Astrocyte of the cerebellum (primary cell): ENCODE measurements at regions not wholly inside any gene's neighbourhood (a gene's known extent, or its start where the extent isn't known, plus 50 kb on each side); places are given as distances from the start of the nearest gene placed in this dataset.

Experiments
- DNase-seq: peaks from one replicate; pipeline ENCODE4 v3.0.0-alpha.2; 2011; ENCODE audit warnings: low read depth
- H3K4me3 ChIP-seq: 2 replicates; pipeline ENCODE4 v1.5.1; 2011; ENCODE audit warnings: mild to moderate bottlenecking, low read depth, low read length, moderate library complexity
- in situ Hi-C: cut with HindIII; loops from 2 replicates; pipeline ENCODE4 v1.10.0; 2017; ENCODE audit warnings: low sequenced_read_pairs
- TF ChIP-seq, protein P1 (sequence below): IDR thresholded peaks from 2 replicates; pipeline ENCODE4 v1.5.1; 2012; ENCODE audit warnings: low read length, low read depth, moderate library complexity, mild to moderate bottlenecking; ENCODE audit errors: missing control alignments

DNA sequence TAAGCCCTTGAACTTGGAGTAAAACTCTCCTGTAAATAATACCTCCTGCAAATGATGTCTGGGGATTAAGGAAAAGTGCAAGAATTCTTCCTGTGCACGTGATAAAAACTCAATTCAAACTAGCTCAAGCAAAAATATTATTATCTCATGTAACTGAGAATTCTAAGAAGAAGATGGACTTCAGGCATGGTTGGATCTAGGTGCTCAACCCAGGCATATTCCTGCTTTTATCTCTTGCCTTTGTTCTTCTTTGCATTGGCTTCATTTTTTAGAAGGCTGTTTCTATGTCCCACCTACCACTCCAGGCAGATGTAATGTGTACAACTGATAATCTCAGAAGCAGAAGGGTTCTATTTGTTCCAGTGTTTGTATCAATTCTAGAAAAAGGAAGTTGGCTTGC is 95.8 kb downstream of the DACT2 start:
- in situ Hi-C loops = no loop called here
- TF ChIP-seq, protein P1, sequence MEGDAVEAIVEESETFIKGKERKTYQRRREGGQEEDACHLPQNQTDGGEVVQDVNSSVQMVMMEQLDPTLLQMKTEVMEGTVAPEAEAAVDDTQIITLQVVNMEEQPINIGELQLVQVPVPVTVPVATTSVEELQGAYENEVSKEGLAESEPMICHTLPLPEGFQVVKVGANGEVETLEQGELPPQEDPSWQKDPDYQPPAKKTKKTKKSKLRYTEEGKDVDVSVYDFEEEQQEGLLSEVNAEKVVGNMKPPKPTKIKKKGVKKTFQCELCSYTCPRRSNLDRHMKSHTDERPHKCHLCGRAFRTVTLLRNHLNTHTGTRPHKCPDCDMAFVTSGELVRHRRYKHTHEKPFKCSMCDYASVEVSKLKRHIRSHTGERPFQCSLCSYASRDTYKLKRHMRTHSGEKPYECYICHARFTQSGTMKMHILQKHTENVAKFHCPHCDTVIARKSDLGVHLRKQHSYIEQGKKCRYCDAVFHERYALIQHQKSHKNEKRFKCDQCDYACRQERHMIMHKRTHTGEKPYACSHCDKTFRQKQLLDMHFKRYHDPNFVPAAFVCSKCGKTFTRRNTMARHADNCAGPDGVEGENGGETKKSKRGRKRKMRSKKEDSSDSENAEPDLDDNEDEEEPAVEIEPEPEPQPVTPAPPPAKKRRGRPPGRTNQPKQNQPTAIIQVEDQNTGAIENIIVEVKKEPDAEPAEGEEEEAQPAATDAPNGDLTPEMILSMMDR = no peak
- no peak overlapping the region for H3K4me3 ChIP-seq
- no peak for DNase-seq

DNA sequence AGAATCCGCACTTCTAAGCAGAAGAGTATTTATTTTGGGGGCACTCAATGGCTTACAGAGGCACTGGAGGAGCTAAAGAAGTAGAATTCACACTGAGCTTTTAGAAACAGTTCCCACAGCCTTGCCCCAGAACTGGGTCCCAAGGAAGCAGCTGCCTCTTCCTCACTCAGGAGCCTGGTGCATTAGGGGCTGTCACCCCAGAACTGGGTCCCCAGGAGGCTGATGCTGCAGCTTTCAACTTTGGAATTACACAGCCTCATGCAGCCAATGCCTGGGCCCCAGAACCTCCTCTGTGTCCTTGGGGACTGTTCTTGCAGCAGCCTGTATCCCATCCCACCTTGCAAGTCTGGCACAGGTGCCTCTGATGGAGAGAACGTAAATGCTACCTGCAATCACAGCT is 96.4 kb downstream of the DACT2 start:
- DNase-seq = no peak
- in situ Hi-C loops = no loop called here
- no peak overlapping the region for H3K4me3 ChIP-seq
- TF ChIP-seq, protein P1 = no peak

DNA sequence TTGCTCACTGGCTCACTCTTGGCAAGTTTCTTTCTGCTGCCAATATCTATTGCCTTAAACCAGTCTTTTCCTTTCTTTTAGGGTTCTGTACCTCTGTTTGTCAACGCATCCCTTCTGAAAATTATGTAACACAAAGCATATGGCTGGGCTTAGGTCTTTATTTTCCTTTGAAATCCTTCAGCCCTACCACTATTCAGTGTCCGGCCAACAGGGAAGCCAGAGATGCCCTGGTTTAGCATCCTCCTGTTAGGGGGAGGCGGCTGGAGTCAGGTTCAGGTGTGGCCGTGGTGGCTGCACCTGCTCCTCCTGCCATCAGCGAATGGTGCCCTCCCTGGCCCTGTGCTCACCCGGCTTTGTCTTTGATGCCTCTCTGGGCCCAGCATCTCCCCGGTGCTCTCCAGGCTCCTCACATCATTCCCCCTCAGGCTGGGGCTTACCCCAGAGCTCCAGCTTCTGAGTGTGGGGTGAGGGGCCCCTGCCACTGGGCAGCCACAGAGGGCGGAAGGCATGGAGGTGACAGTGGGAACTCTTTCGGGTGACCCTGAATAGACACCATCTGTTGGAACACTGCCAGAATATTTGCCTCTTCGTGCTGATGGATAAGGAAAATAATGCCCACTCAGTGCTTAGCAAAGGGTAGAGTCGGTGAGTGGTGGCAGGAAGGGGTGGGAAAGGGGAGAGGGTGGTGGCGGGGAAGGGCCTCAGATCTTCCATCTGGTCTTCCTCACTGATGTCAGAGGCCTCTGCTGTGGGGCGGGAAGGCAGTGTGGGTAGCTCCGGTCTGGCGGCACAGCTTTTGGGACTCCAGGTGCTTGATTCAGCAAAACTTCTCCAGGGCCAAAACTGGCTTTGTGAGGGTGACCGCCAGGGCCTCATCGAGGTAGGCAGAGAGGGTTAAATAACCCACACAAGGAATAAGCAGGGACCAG is 97.2 kb downstream of the DACT2 start:
- in situ Hi-C loops = no loop called here
- DNase-seq = no peak
- TF ChIP-seq, protein P1 = no peak
- no peak overlapping the region for H3K4me3 ChIP-seq

DNA sequence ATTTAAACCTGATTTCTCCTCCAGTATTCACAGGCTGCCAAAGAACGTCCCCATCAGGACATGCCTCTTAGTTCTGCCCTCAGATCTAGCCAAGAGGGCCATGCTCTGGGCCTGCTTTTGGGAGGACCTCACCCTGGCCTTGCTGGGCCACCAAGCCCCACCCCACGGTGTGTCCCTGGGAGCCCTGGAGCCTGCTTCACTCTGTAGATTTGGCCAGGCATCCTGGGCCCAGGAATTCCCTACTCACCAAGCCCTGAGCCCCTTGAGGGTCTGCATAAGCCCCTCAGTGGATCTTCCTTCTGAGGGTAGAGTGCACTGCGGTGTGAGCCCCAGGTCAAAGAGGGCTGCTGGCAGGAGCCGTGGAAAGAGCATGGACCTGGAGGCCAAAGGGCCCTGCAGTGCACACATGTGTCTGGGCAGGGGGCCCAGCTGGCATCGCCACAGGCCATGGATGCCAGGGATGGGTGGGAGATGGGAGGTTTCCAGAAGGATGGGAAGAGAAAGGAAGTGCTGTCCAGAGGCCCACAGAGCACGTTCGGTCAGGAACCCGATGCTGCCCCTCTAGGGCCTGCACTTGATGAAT is 98.0 kb downstream of the DACT2 start:
- TF ChIP-seq, protein P1 = no peak
- no peak for DNase-seq
- in situ Hi-C loops = no loop called here
- H3K4me3 ChIP-seq = no peak overlapping the region

DNA sequence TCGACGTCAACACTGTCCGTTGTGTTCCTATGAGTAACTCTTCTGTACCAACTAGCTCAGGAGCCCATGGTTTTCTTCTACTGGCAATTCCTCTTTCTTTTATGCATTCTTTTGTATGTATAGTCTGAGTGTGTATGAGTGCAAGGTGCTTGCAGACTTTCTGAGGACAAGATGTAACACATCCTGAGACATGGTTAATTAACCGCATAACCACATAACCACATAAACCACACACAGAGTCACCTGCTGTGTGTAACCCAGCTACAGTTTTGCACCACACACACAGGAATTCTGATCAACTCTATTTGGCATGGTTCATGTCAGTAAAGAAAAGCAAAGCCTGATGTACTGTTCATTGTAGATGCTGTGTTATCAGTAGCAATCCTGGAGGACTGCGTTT is 98.6 kb downstream of the DACT2 start:
- TF ChIP-seq, protein P1 = no peak
- H3K4me3 ChIP-seq = no peak overlapping the region
- in situ Hi-C loops = no loop called here
- DNase-seq = no peak

DNA sequence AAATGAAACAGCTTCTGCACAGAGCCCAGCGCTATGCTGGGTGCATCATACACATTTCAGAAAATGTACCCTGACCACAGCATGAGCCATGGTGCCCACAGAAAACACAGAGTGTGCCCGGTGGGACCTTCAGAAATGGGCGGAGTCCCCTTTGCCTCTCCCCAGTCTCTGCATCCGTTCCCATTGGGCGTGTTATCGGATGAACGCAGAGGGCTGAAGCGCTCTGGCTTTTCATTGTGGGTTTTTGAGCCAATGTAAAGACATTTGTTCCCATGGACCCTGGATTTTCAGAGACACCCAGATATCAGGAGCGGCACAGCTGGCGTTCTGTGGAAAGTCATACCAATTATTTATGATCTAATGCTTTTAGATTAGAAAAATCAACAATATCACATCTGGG is 99.8 kb downstream of the DACT2 start:
- TF ChIP-seq, protein P1 = no peak
- in situ Hi-C loops = no loop called here
- H3K4me3 ChIP-seq = no peak overlapping the region
- no peak for DNase-seq
